ENCODE measurements at regions not wholly inside any gene's neighbourhood (a gene's known extent, or its start where the extent isn't known, plus 50 kb on each side); places are given as distances from the start of the nearest gene placed in this dataset.
A peak's percentile ranks its signal among the peaks of the same experiment; 100 is the strongest.

DNA sequence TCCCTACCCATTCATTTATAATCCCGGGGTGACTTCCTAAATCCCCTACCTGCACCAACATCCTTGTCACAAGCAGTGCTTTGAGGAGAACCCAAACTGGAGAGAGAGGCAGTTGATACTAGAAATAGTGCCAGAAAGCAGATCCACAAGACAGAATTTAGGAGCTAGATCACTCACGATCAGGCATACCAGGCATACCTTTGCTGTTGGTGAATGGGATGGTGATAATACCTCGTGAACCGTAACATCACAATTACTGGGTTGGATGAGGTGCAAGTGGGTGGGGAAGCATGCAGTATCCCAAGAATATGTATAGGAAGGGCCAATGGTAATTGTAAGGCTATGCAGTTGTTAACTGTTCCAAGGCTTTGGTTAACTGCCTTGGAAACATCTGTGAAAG, 129.3 kb downstream of the TMA16 start:
- DNase-seq: no peak

GRCh38 chr4:163624727-163625126, 130.2 kb downstream of the TMA16 start:
- no peak for DNase-seq

DNA sequence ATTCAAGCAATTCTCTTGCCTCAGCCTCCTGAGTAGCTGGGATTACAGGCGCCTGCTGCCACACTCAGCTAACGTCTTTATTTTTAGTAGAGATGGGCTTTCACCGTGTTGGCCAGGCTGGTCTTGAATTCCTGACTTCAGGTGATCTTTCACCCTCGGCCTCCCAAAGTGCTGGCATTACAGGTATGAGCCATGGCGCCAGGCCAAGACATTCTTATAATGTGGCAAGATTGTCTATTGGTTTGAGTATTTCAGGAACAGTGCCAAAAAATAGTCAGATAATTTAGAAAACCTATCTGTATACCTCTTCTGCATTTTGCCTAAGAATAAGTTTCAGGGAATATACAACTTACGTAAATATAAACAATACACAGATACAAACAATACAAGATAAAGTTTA, 136.8 kb downstream of the TMA16 start:
- DNase-seq: no peak

DNA sequence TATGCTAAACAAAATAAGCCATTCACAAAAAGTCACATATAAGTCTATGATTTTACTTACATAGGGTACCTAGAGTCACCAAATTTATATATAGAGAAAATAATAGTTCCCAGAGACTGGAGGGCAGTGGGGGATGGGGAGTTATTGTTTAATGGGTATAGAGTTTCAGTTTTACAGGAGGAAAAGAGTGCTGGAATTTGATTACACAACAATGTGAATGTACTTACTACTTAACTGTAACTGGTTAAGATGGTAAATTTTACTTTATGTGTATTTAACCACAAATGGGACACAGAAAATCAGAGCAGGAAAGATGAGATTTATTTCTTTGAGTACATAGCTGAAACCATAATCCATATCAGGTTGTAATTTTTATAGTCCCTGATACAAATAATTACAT, 144.4 kb downstream of the TMA16 start:
- DNase-seq: no peak

- DNase-seq: no peak
Measured at GRCh38 chr4:163649557-163650091, 155.1 kb downstream of the TMA16 start.

DNA sequence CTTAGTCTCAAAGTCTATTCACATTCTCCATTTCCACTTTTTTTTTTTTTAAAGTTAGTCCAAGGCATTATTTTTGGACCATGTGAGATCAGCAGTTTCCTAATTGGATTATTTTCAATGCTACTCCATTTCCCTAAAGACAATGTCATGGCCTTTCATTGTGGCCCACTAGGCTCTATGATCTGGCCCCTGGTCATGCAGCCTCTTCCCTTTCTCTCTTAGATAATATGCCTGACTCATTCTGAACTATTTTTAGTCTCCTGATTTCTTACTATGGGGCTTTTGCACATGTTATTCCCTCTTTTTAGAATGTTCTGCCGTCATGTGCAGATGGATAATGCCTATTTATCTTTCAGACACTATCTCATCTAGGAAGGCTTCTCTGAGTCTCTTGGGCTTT, 157.3 kb downstream of the TMA16 start:
- DNase-seq: no peak

- no peak for DNase-seq
Measured at GRCh38 chr4:163654621-163655020, 160.1 kb downstream of the TMA16 start.

DNA sequence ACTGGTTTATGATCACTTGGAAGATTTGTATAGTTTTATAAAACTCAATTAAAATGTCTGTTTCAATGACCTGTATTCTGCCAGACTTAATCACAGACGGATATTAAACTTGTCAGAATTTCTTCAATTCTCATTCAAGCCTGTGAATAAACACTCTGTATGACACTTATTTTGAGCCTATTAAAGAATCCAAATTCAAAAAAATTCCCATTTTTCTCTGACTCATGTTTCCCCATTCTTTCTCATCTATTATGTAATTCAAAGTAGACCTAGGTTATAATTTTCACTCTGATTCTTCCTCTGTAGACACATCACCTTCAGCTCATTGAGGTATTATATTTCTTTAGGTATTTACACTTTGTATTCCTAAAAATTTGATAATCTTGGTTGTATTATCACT, 166.1 kb downstream of the TMA16 start:
- DNase-seq: no peak

DNA sequence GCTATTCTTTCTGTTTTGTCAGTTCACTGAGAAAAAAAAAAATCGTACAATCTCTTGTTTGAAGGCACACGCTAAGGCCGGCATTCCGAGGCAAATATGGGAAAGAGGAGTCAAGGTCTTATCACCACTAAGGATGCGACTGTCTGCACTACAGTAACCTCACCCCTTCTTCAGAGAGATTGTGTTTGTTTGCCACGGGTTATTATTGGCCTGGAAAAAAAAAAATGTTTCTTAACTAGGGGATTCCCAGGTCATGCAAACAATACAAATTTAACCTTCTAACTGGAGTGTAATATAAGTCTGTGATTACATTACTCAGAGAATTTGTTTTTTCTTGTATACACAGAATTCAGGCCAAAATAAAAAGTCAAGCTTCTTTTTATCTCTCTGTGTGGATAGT, 168.3 kb downstream of the TMA16 start:
- no peak for DNase-seq

- DNase-seq: no peak
Measured at GRCh38 chr4:163663454-163664225, 169.2 kb downstream of the TMA16 start.

DNA sequence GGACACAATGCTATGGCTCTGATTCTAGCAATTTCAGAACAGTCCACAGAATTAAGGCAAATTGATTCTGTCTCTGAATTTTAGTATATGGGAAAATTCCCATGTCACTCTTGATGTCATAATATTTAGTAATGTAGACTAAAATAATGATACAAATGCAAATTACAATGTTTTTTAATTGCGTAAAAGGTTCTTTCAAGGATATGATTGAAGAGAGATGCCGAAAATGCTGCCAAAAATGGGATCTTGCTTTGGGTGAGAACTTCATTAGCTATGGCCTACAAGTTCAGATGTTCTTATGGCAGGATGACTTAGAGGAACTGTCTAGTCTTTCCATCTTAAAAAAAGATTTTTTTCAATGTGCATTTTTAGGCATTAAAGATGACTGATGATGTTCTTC, 170.6 kb downstream of the TMA16 start:
- DNase-seq: no peak

DNA sequence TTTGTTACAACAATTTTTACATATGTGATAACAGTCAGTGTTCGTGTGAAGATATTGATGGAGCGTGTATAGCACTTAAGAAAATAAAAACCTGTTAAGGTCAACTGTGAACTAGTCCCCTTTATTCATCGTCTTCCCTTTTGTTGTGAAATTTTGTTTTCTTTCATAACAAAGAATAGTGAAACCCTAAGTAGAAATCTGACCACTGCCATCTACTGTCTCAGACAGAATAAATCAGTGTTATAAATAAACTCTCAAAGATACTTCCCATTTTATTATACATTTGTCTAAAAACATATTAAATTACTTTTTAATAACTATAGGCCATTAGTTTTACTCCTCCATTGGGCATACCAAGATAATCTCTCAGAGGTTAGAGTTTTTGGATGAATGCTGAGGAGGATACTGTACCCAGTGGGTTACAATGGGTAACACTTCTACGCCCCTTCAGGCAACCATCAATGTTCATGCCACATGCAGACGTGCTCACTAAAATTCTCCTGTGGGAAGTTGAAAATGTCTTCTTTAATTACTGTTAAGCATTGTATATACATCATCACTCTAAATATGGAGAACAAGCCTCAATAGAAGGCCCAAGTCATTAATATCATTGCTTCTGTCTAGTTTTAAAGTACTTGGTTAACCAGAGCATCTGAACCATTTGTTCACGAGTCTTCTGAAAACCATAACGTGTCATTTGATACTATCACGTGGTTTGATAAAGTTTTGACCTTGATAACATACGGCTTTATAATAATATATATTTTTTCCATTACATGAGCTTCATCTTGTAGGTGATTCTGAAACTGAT, 171.2 kb downstream of the TMA16 start:
- no peak for DNase-seq

DNA sequence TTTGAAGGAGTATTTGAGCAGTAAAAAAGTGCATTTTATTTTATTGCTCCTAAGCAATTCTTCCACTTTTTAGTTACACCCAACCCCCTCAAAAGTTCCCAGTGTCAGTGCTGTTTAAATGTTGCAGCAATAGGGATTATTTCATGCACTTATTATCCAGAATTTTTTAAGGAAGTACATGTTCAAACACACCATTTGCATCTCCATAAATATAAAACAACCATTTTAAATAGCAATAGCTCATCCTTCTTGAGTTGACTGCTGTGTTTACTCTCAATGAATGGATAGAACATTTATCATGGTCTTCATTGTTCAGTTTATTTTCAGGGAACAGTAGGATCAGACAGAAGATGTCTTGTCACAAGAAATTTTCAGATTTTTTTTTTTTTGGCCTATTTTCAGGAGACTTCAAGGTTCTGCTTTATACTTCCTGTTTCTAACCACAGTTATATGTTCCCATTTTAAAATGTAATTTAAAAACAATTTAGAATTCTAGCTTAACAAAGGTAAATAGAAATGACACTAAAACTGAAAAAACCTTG, 171.9 kb downstream of the TMA16 start:
- no peak for DNase-seq

DNA sequence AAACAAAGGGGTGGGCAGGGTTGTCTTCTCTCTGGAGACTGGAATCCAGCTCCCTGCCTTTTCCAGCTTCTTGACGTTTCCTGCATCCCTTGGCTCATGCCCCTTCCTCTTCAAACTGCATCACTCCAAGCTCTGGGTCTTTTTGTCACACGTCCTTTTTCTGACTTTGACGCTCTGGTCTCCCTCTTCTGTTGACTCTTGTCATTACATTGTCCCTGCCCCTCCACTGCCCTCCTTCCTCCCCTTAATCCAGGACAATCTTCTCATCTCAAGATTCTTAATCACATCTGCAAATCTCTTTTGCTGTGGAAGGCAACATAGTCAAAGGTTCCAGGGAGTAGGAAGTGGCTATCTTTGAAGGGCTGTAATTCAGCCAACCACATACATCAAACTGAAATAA, 178.3 kb downstream of the TMA16 start:
- no peak for DNase-seq

- no peak for DNase-seq
Measured at GRCh38 chr4:163673848-163674697, 179.6 kb downstream of the TMA16 start.

DNA sequence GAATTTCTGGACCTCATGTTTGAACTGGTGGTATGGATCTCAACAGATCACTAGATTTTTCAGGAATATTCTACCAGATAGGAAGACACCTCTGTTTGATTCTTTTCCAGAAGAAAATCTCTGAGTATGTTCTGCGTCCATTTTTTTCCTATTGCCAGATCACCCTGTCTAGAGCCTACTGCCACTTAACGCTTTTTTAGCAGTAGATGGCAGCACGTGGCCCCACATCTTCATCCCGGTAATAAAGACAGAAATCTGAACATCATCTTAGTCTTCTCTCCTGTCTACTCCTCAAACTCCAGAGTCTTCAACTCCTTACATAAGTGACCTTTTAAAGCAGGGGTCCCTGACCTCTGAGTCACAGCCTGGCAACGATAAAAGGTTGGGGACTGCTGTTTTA, 184.7 kb downstream of the TMA16 start:
- DNase-seq: peak; percentile 16

DNA sequence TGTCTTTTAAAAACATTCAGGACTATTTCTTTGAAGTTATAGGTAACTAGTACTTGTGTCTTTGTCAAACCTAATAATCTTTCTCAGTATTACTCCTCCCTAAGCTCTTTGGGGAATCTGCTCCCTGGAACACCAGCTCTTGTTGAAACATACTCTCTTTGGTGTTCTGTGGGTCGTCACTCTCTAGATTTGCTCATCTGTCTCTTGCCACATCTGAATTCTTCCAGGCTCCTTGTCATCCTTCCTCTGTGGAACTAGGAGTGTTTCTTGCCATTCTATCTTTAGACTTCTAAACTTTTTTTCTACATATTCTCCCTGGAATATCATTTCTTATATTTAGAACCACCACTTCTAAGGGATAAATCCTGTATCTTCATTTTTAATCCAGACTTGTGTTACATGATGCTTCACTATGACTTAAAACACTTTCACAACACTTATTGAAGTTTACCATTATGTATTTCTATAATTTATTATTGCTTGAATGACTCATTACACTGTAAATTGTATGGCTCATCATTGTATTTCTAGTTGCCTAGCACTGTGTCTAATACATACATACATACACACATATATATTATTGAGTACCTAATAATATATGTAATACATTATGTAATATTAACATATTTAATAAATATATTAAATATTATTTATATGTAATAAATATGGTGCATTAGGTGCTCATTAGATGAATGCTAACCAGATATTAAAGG, 186.1 kb downstream of the TMA16 start:
- DNase-seq: no peak

DNA sequence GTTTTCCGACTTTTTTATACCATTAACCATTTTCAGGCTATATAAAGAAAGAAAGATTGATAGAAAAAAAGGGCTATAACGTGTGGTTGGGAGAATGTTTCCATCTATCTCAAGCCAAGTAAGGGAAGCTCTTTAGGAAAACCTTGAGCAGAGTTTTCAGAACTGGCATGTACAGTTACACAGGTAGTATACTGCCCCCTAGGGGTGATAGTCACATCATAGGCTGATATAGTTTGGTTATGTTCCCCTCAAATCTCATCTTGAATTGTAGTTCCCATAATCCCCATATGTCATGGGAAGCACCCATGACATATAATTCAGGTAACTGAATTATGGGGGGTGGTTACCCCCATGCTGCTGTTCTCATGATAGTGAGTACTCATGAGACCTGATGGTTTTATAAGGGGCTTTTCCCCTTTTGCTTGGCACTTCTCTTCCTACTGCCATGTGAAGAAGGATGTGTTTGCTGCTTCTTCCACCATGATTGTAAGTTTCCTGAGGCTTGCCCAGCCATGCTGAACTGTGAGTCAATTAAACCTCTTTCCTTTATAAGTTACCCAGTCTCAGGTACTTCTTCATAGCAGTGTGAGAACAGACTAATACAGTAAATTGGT, 186.8 kb downstream of the TMA16 start:
- DNase-seq: peak; percentile 47

GRCh38 chr4:163688856-163689255, 194.4 kb downstream of the TMA16 start:
- no peak for DNase-seq

DNA sequence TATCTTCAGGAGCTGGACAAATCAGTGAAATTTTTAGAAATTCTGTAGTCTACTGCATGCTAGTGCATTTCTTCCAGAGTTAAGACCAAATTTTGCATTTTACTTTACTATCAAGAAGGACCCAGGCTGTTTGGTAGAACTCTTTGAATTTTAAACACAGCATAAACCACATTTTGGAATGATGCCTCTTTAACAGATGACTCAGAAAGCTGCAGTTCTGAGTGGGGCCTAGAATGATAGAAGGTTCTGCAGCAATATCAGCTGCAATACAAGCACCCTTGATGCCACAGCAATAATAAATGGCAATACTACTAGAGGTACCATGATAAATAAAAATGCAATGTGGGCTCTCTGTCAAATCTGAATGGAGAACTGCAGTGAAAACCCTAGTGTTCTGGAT, 198.7 kb downstream of the TMA16 start:
- no peak for DNase-seq

DNA sequence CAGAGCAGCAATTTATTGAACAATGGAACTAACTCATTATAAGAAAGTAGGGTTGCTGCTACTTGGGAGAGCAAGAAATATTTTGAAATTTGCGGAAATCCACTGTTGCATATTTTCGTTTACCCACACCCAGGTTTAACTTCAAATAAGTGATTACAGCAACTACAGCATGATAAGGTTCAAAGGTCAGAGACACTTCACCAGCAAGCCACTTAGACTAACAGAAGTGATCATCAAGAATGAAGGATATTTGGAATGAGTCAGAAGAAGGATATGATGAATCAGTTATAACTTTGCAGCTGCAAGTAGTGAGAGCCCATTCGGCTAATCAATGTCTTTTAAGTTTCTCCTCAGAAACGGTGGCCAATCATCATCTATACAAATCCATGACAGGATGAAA, 199.3 kb downstream of the TMA16 start:
- no peak for DNase-seq

- DNase-seq: no peak
Measured at GRCh38 chr4:163694385-163694784, 199.9 kb downstream of the TMA16 start.
